RWPE1 (cell line): ENCODE measurements at regions not wholly inside any gene's neighbourhood (a gene's known extent, or its start where the extent isn't known, plus 50 kb on each side); places are given as distances from the start of the nearest gene placed in this dataset.

Experiments
- CTCF ChIA-PET: fragments of 350-600 bp; sonication (Branson Sonifier 250); formaldehyde crosslinking; extraction: SDS; loops from one replicate; lab custom pipeline; 2021; lab: Yijun Ruan, JAX
- POLR2A ChIA-PET: fragments of 400-600 bp; formaldehyde crosslinking; extraction: SDS; loops from one replicate; lab custom pipeline; 2020; ENCODE audit warnings: antibody characterized with exemption; ENCODE audit not compliant: low non-redundant PET; lab: Yijun Ruan, JAX
- DNase-seq: peaks from one replicate; pipeline ENCODE4 v3.0.0; 2012; ENCODE audit warnings: low spot score
- H3K27ac ChIP-seq: fragments of 450-650 bp; 2 replicates; pipeline ENCODE4 v1.5.1; 2017
- TF ChIP-seq, protein P1 (sequence below): fragments of 450-650 bp; conservative IDR thresholded peaks from 2 replicates; pipeline ENCODE4 v1.5.1; 2017; ENCODE audit warnings: low read depth, mild to moderate bottlenecking

DNA sequence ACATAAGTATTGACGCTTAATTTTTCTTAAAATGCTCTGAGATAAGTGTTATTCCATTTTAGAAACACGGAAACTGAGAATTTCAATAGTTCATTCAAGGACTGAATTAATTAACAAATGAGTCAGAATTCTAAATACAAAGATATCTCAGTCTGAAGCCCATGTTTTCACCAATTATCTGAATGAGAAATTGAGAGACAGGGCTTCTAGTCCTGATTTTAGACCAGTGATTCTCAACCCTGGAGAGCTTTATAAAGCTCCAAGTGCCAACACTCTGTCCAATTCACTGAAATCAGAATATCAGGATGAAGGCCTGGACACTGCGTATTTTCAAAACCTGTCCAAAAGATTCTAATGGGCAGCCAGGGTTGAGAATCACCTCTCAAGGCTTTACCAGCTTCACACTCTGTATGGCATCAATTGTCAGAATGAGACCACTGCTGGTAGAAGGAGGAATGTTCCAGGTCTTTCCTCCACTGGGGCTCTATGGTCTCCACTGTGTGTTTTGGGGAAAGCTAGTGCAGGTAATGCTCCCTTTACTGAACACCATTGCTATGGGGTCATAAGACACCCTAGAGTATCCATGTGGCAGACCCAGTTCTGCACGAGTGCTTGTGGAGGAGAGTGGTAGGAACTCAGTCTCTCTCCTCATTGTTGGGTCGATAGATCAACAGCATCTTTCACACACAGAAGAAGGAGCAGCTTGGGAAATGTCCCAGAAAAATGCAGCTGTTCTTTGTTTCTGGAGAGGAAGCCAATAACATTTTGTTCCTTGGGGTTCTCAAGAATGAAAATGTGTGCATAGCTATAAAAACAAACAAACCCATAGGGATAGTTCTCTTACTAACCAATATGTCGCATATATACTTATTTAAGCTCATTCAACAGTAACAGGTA is 99.7 kb upstream of the OSMR start:
- no peak for DNase-seq
- ChIA-PET CTCF (interaction anchor here (0.5 to 0.8 kb wide), 2 partner anchors 64 to 90 kb away, joined by 3 read pairs; no protein-coding TSS in a partner anchor), POLR2A (no interaction called here)
- no peak overlapping the region for H3K27ac ChIP-seq
- TF ChIP-seq, protein P1, sequence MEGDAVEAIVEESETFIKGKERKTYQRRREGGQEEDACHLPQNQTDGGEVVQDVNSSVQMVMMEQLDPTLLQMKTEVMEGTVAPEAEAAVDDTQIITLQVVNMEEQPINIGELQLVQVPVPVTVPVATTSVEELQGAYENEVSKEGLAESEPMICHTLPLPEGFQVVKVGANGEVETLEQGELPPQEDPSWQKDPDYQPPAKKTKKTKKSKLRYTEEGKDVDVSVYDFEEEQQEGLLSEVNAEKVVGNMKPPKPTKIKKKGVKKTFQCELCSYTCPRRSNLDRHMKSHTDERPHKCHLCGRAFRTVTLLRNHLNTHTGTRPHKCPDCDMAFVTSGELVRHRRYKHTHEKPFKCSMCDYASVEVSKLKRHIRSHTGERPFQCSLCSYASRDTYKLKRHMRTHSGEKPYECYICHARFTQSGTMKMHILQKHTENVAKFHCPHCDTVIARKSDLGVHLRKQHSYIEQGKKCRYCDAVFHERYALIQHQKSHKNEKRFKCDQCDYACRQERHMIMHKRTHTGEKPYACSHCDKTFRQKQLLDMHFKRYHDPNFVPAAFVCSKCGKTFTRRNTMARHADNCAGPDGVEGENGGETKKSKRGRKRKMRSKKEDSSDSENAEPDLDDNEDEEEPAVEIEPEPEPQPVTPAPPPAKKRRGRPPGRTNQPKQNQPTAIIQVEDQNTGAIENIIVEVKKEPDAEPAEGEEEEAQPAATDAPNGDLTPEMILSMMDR, result no peak

DNA sequence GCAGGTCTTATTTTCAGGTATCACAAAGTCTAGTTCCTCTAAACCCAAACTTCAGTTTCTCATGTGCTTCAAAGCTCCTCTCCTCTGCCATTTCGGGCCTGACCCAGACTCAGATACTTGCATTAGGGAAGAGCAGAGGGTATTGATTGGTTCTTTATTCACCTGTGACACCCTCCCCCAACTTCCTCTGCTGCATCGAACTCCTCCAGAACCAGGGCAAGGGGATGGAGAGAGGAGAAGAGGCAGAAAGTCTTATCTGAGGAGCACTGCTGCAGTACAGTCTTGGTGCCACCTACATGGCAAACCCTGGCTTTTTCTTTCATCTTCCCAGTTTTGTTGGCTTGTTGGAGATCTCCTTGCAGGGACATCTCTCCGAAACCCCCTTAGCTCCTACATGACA is 96.0 kb upstream of the OSMR start:
- TF ChIP-seq, protein P1, result no peak
- no peak overlapping the region for H3K27ac ChIP-seq
- no peak for DNase-seq
- CTCF ChIA-PET, result no interaction called here
- POLR2A ChIA-PET, result no interaction called here

DNA sequence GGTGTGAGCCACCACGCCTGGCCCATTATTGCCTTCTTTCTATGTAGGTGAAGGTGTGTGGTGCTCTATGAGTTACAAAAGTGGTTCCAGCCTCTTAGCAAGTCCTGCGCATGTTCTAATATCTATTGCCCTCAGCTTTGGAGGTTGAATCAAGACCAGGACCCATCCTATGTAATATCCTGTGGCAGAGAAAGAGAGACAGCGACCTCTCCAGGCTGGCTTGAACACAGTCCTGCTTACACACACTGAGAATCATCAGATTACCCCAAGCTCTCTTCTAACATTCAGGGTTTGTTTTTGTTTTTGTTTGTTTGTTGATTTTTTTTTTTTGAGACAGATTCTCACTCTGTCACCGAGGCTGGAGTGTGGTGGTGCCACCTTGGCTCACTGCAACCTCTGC is 94.7 kb upstream of the OSMR start:
- H3K27ac ChIP-seq, result no peak overlapping the region
- TF ChIP-seq, protein P1, result no peak
- no peak for DNase-seq
- ChIA-PET CTCF (interaction anchor here (0.6 kb wide), 1 partner anchor 199 kb away, joined by 5 read pairs; no protein-coding TSS in a partner anchor), POLR2A (no interaction called here)

DNA sequence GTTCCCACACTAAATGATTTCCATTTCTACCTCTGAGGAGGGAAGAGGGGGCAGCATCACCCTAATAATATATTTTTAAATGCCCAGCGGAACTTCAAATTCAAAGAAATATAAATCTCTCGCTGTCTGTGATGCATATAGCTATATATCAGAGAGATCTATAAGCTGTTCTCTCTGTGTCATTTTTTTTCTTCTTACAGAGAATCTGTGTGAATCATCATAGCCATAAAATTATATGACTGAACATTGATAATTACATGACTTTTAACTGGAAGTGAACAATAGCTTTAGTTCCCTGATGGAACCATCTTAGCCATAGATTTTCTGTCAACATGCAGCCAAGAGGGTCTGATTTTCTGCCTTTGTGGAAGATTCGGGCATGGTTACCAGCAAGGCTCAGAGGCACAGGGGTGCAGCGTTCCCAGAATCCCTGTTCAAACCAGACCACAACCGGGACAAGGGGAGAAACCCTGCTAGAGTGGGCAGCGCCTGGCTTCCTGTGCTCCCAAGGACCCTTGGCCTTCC is 93.7 kb upstream of the OSMR start:
- H3K27ac ChIP-seq, result no peak overlapping the region
- no peak for DNase-seq
- TF ChIP-seq, protein P1, result no peak
- ChIA-PET CTCF (no interaction called here), POLR2A (no interaction called here)

DNA sequence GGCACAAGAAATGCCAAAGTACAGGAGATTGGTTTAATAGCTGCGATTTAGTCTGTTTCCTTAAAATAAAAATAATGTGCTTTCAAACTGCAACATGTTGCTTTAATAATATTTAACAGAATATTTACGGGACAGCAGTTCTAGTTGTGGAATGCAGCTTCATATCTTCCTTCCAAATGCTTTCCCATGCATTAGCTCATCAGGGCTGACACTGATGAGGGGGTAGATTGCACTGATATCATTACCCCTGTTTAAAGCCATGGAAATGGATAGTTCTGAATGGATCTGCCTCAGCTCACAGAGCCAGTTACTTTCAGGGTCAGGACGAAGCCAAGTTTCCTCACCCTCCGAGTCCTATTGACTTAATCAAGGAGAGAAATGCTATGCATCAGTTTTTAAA is 93.2 kb upstream of the OSMR start:
- ChIA-PET POLR2A (no interaction called here), CTCF (no interaction called here)
- no peak for DNase-seq
- H3K27ac ChIP-seq, result no peak overlapping the region
- TF ChIP-seq, protein P1, result no peak

DNA sequence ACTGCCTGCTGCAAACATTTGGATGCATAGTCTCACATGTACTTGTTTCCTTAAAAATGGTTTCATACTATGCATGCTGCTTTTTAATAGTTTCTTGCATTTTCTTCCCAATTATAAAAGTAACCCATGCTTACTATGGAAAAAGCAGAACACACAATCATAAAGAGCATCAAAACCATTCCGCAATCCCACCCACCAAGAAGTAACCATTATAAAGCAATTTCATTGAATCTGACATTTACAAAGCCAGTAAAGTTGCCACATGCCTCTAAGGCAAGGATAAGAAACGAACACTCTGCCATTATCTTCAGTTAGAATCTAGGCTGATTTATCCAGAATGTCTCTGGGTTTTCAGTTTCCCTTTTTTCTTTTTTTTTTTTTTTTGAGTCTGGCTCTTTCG is 92.7 kb upstream of the OSMR start:
- H3K27ac ChIP-seq, result no peak overlapping the region
- POLR2A ChIA-PET, result no interaction called here
- no peak for DNase-seq
- TF ChIP-seq, protein P1, result no peak
- CTCF ChIA-PET, result no interaction called here
